H9 (cell line): ENCODE measurements at regions not wholly inside any gene's neighbourhood (a gene's known extent, or its start where the extent isn't known, plus 50 kb on each side); places are given as distances from the start of the nearest gene placed in this dataset.
A peak's percentile ranks its signal among the peaks of the same experiment; 100 is the strongest.

Experiments
- DNase-seq: peaks from one replicate; pipeline ENCODE4 v3.0.0-alpha.2; 2017
- H2AFZ ChIP-seq: one replicate; pipeline ENCODE4 v1.6.1; 2013; ENCODE audit warnings: mild to moderate bottlenecking, low read length, control low read depth, moderate library complexity
- H2AK5ac ChIP-seq: 2 replicates; pipeline ENCODE4 v1.6.1; 2013; ENCODE audit warnings: low read length, control low read depth, mixed read lengths; ENCODE audit not compliant: insufficient read length
- H2BK120ac ChIP-seq: one replicate; pipeline ENCODE4 v1.6.1; 2013; ENCODE audit warnings: low read depth, mild to moderate bottlenecking, low read length, control low read depth, inconsistent platforms; ENCODE audit not compliant: poor library complexity, severe bottlenecking
- H2BK12ac ChIP-seq: 2 replicates; pipeline ENCODE4 v1.6.1; 2013; ENCODE audit warnings: low read length, control low read depth, mixed read lengths, low read depth; ENCODE audit not compliant: insufficient read length
- H2BK15ac ChIP-seq: 2 replicates; pipeline ENCODE4 v1.6.1; 2013; ENCODE audit warnings: low read depth, low read length, control low read depth
- H2BK20ac ChIP-seq: one replicate; pipeline ENCODE4 v1.6.1; 2013; ENCODE audit warnings: low read depth, mild to moderate bottlenecking, low read length, control low read depth, inconsistent platforms; ENCODE audit not compliant: poor library complexity, severe bottlenecking
- H2BK5ac ChIP-seq: 2 replicates; pipeline ENCODE4 v1.6.1; 2013; ENCODE audit warnings: low read length, control low read depth, mixed read lengths; ENCODE audit not compliant: insufficient read length
- H3K14ac ChIP-seq: 2 replicates; pipeline ENCODE4 v1.6.1; 2013; ENCODE audit warnings: low read length, control low read depth; ENCODE audit not compliant: insufficient read depth
- H3K18ac ChIP-seq: 2 replicates; pipeline ENCODE4 v1.6.1; 2013; ENCODE audit warnings: low read depth, mild to moderate bottlenecking, mixed read lengths, low read length, control low read depth; ENCODE audit not compliant: insufficient read length
- H3K23ac ChIP-seq: 2 replicates; pipeline ENCODE4 v1.6.1; 2013; ENCODE audit warnings: low read length, control low read depth, mixed read lengths, low read depth; ENCODE audit not compliant: insufficient read length
- H3K23me2 ChIP-seq: 2 replicates; pipeline ENCODE4 v1.6.1; 2013; ENCODE audit warnings: low read depth, mild to moderate bottlenecking, mixed read lengths, low read length, control low read depth; ENCODE audit not compliant: insufficient read length, poor library complexity, severe bottlenecking
- H3K27ac ChIP-seq: 2 replicates; pipeline ENCODE4 v1.5.1; 2013; ENCODE audit warnings: low read length, control low read depth, mixed read lengths, low read depth; ENCODE audit not compliant: insufficient read length
- H3K27me3 ChIP-seq: 2 replicates; pipeline ENCODE4 v1.6.1; 2013; ENCODE audit warnings: low read length, control low read depth, inconsistent platforms; ENCODE audit not compliant: insufficient read depth
- H3K4ac ChIP-seq: 2 replicates; pipeline ENCODE4 v1.6.1; 2013; ENCODE audit warnings: low read depth, mild to moderate bottlenecking, control low read depth, inconsistent platforms, low read length, moderate library complexity
- H3K4me1 ChIP-seq: 2 replicates; pipeline ENCODE4 v1.6.1; 2013; ENCODE audit warnings: low read length, control low read depth, inconsistent platforms; ENCODE audit not compliant: insufficient read depth
- H3K4me2 ChIP-seq: 2 replicates; pipeline ENCODE4 v1.6.1; 2013; ENCODE audit warnings: low read length, control low read depth, mixed read lengths; ENCODE audit not compliant: insufficient read length, insufficient read depth
- H3K56ac ChIP-seq: 2 replicates; pipeline ENCODE4 v1.6.1; 2013; ENCODE audit warnings: low read depth, mild to moderate bottlenecking, mixed read lengths, low read length, control low read depth; ENCODE audit not compliant: insufficient read length
- H3K79me1 ChIP-seq: 2 replicates; pipeline ENCODE4 v1.6.1; 2013; ENCODE audit warnings: low read depth, mild to moderate bottlenecking, moderate library complexity, low read length, control low read depth, inconsistent platforms; ENCODE audit not compliant: insufficient read depth, poor library complexity, severe bottlenecking
- H3K79me2 ChIP-seq: 2 replicates; pipeline ENCODE4 v1.6.1; 2013; ENCODE audit warnings: low read length, control low read depth, inconsistent platforms; ENCODE audit not compliant: insufficient read depth
- H3K9ac ChIP-seq: 2 replicates; pipeline ENCODE4 v1.6.1; 2013; ENCODE audit warnings: low read length, control low read depth, mixed read lengths; ENCODE audit not compliant: insufficient read length; ENCODE audit errors: extremely low read depth
- H3K9me3 ChIP-seq: one replicate; pipeline ENCODE4 v1.6.1; 2013; ENCODE audit warnings: low read depth, low read length, inconsistent platforms; ENCODE audit not compliant: control insufficient read depth
- H3T11ph ChIP-seq: one replicate; pipeline ENCODE4 v1.6.1; 2013; ENCODE audit warnings: mild to moderate bottlenecking, low read length, control low read depth, inconsistent platforms
- H4K20me1 ChIP-seq: one replicate; pipeline ENCODE4 v1.6.1; 2013; ENCODE audit not compliant: control insufficient read depth, insufficient read length, insufficient read depth
- H4K5ac ChIP-seq: 2 replicates; pipeline ENCODE4 v1.6.1; 2013; ENCODE audit warnings: low read depth, mild to moderate bottlenecking, mixed read lengths, low read length, control low read depth; ENCODE audit not compliant: insufficient read length
- H4K8ac ChIP-seq: replicated peaks from 2 replicates; pipeline ENCODE4 v1.6.1; 2013; ENCODE audit warnings: low read length, control low read depth, mixed read lengths, low read depth; ENCODE audit not compliant: insufficient read length
- H4K91ac ChIP-seq: 2 replicates; pipeline ENCODE4 v1.6.1; 2013; ENCODE audit warnings: low read depth, mild to moderate bottlenecking, moderate library complexity, mixed read lengths, low read length, control low read depth; ENCODE audit not compliant: insufficient read length
- H3K27ac Mint-ChIP-seq, 3 experiments: 2 replicates in 2 of 3; 3 replicates in 1 of 3; pipeline ENCODE4 v1.8.0; 2020 to 2021; ENCODE audit warnings: mixed read lengths in 3 of 3, mild to moderate bottlenecking in 1 of 3, moderate library complexity in 1 of 3
- H3K27me3 Mint-ChIP-seq: 2 replicates; pipeline ENCODE4 v1.8.0; 2021; ENCODE audit warnings: low read depth, mild to moderate bottlenecking, moderate library complexity, mixed read lengths
- H3K36me3 Mint-ChIP-seq, 3 experiments: 2 replicates in 2 of 3; 3 replicates in 1 of 3; pipeline ENCODE4 v1.8.0; 2020 to 2021; ENCODE audit warnings: low read depth in 3 of 3, mixed read lengths in 3 of 3; ENCODE audit not compliant: insufficient read depth in 1 of 3
- H3K4me1 Mint-ChIP-seq, 2 experiments: 2 replicates each; pipeline ENCODE4 v1.8.0; 2020; ENCODE audit warnings: mixed read lengths in 2 of 2
- H3K4me3 Mint-ChIP-seq, 2 experiments: 2 replicates in 1 of 2; 3 replicates in 1 of 2; pipeline ENCODE4 v1.8.0; 2020 to 2021; ENCODE audit warnings: mild to moderate bottlenecking in 2 of 2, mixed read lengths in 2 of 2, moderate library complexity in 1 of 2
- H3K9me3 Mint-ChIP-seq, 2 experiments: 2 replicates in 1 of 2; 3 replicates in 1 of 2; pipeline ENCODE4 v1.8.0; 2020; ENCODE audit warnings: mild to moderate bottlenecking in 2 of 2, mixed read lengths in 2 of 2, moderate library complexity in 1 of 2
- CTCF ChIP-seq: fragments of 200-600 bp; sonication (generic); conservative IDR thresholded peaks from 3 replicates; pipeline ENCODE4 v1.8.0; 2021; ENCODE audit warnings: antibody characterized with exemption, mild to moderate bottlenecking
- WGBS: extraction: QIAGEN DNeasy Blood & Tissue Kit; methylation state at CpG from one replicate; pipeline ENCODE4 v1.1.7; 2013; ENCODE audit warnings: missing lambda C conversion rate, low lambda C conversion rate, mixed read lengths; ENCODE audit not compliant: insufficient read length; ENCODE audit errors: extremely low coverage; 5-methylcytosine and 5-hydroxymethylcytosine counted together

- Mint-ChIP-seq H3K9me3 (peaks cover 0 to 6% of the 10 kb centered on the region in 2 experiments; a peak in 1 of 5 replicates), H3K27ac (no peak overlapping the region), H3K27me3 (peaks cover 6% of the 10 kb centered on the region), H3K36me3 (no peaks in the 10 kb centered on the region), H3K4me3 (no peak overlapping the region), H3K4me1 (peaks cover 10 to 15% of the 10 kb centered on the region in 2 experiments)
- Histone ChIP-seq H4K20me1 (no peaks in the 10 kb centered on the region), H4K91ac (no peak overlapping the region), H3K27me3 (no peaks in the 10 kb centered on the region), H3K18ac (no peak overlapping the region), H3K79me1 (no peaks in the 10 kb centered on the region), H3K56ac (no peak overlapping the region), H4K5ac (no peak overlapping the region), H3K79me2 (no peaks in the 10 kb centered on the region), H2BK15ac (no peak overlapping the region), H3K27ac (no peak overlapping the region), H2BK12ac (peak overlapping the region; percentile 24), H2BK20ac (no peak overlapping the region), H3K4ac (no peak overlapping the region), H3K14ac (no peak overlapping the region), H3K4me2 (no peak overlapping the region), H3K9ac (no peak overlapping the region), H3K23ac (no peak overlapping the region), H3T11ph (no peak overlapping the region), H3K9me3 (no peaks in the 10 kb centered on the region), H4K8ac (no peak overlapping the region), H3K23me2 (peaks cover 4% of the 10 kb centered on the region), H3K4me1 (peaks cover 2% of the 10 kb centered on the region; the same call in 1 of the 2 replicates), H2BK120ac (no peak overlapping the region), H2AFZ (no peak overlapping the region), H2AK5ac (no peak overlapping the region), H2BK5ac (no peak overlapping the region)
- WGBS = no CpG with 5 or more reads among the region's 6 CpGs
- TF ChIP-seq CTCF = no peak
- DNase-seq = peak; percentile 4
Observed at GRCh38 chr5:173496883-173497255, 119.6 kb downstream of the BOD1 start.
